ENCODE measurements at regions not wholly inside any gene's neighbourhood (a gene's known extent, or its start where the extent isn't known, plus 50 kb on each side); places are given as distances from the start of the nearest gene placed in this dataset.

GRCh38 chr6:63098789-63099188 is 112.5 kb upstream of the FKBP1C start:
- ChIA-PET POLR2A (ENCODE audit: low non-redundant PET) (no interaction called here), CTCF (no interaction called here)
- no peak overlapping the region for H3K27ac ChIP-seq
- TF ChIP-seq CTCF (conservative IDR thresholded peaks at IDR 0.05; ENCODE audit: low read depth), result no peak
- DNase-seq (ENCODE audit: low spot score), result no peak

DNA sequence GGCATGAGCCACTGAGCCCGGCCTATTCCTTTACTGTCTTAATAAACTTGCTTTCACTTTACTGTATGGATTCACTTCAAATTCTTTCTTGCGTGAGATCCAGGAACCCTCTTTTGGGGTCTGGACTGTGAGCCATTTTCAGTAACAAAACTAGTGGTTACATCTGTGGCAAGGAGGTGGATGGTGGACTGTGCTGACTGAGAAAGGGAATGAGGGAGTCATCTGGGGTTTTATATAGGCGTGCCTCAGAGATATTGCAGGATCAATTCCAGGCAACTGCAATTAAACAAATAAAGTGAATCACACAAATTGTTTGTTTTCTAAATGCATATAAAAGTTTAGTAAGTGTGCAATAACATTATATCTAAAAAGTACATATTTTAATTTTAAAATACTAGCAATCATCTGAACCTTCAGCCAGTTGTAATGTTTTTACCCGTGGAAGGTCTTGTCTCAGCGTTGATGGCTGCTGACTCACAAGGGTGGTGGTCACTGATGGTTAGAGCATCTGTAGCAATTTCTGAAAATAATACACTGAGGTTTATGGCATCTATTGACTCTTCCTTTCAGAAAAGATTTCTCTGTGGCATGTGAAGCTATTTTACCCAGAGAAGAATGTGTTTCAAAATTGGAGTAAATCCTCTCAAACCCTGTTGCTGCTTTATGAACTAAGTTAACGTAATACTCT is 111.4 kb upstream of the FKBP1C start:
- no peak for TF ChIP-seq CTCF (conservative IDR thresholded peaks at IDR 0.05; ENCODE audit: low read depth)
- DNase-seq (ENCODE audit: low spot score), result no peak

GRCh38 chr6:63114610-63115211 is 96.6 kb upstream of the FKBP1C start:
- DNase-seq (ENCODE audit: low spot score), result no peak
- TF ChIP-seq CTCF (conservative IDR thresholded peaks at IDR 0.05; ENCODE audit: low read depth), result no peak
- H3K27ac ChIP-seq, result no peak overlapping the region
- ChIA-PET POLR2A (ENCODE audit: low non-redundant PET) (no interaction called here), CTCF (interaction anchor here (0.5 kb wide), 1 partner anchor 90 kb away, joined by 9 read pairs; no protein-coding TSS in a partner anchor)

More for the DNA sequence above, 111.4 kb upstream of the FKBP1C start:
- POLR2A ChIA-PET (ENCODE audit: low non-redundant PET), result no interaction called here
- H3K27ac ChIP-seq, result no peak overlapping the region
- CTCF ChIA-PET, result no interaction called here

GRCh38 chr6:63121166-63121565 is 90.1 kb upstream of the FKBP1C start:
- TF ChIP-seq CTCF (conservative IDR thresholded peaks at IDR 0.05; ENCODE audit: low read depth), result no peak
- no peak for DNase-seq (ENCODE audit: low spot score)
- CTCF ChIA-PET, result no interaction called here
- no peak overlapping the region for H3K27ac ChIP-seq
- POLR2A ChIA-PET (ENCODE audit: low non-redundant PET), result no interaction called here

GRCh38 chr6:63140114-63140513 is 71.2 kb upstream of the FKBP1C start:
- no peak overlapping the region for H3K27ac ChIP-seq
- no peak for DNase-seq (ENCODE audit: low spot score)
- TF ChIP-seq CTCF (conservative IDR thresholded peaks at IDR 0.05; ENCODE audit: low read depth), result no peak
- ChIA-PET CTCF (no interaction called here), POLR2A (ENCODE audit: low non-redundant PET) (no interaction called here)

DNA sequence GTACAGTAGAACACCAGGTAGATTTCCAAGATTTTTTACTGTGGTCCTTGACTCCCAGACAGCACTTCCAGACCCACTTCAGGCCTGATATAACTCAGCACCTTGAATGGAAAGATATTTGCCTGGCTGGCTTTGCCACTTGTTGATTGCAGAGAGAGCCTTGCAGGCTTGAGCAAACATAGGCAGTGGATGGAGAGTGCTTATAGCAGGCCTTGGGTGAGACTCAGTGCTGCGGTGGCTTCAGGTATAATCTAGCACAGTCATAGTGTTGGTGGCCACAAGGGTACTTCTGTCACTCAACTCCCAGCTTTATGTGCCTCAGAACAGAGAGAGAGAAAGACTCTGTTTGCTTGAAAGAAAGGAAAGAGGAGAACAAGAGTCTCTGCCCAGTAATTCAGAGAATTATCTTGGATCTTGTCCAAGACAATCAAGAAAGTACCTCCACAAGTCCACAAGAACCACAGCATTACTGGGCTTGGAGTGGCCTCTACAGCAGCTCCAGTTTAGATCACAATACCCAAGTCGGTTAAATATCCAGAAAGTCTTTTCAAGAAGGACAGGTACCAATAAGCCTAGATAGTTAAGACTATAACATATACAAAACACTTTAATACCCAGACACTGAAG is 70.5 kb upstream of the FKBP1C start:
- ChIA-PET CTCF (interaction anchor here (0.7 kb wide), 1 partner anchor 781 kb away, joined by 4 read pairs; no protein-coding TSS in a partner anchor), POLR2A (ENCODE audit: low non-redundant PET) (no interaction called here)
- no peak for TF ChIP-seq CTCF (conservative IDR thresholded peaks at IDR 0.05; ENCODE audit: low read depth)
- no peak for DNase-seq (ENCODE audit: low spot score)
- no peak overlapping the region for H3K27ac ChIP-seq

All from RWPE1 (cell line).